ENCODE measurements at regions not wholly inside any gene's neighbourhood (a gene's known extent, or its start where the extent isn't known, plus 50 kb on each side); places are given as distances from the start of the nearest gene placed in this dataset.

DNA sequence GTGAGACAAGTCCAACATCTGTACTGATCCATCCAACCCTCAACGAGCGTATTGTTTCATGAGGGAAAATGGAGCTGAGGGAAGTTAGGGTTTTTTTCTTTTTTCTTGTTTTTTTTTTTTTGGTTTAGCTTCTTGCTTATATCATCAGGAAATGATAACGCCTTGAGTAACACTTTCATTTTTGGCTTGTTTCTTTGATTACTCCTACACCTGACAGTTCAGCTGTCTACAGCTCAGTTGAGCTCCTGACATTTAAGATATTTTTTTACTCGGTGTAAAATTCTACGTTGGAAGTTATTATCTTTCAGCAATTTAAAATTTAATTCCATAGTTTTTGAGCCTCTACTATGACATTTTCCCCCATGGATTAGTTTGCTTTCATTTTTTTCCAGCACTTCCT, 691.0 kb upstream of the HTR2C start:
- FAIRE-seq = no peak
- H3K4me1 ChIP-seq (ENCODE audit: insufficient read depth, low read length) = no peaks in the 10 kb centered on the region
- H3K79me2 ChIP-seq (ENCODE audit: insufficient read depth, low read length) = no peaks in the 10 kb centered on the region
- ChIA-PET POLR2A (no interaction called here), CTCF (ENCODE audit: low intra/inter-chr PET ratio, low total read pairs) (no interaction called here)
- no TSS peak for BruUV-seq (replicated peaks)
- H3K4me2 ChIP-seq (ENCODE audit: low read depth, low read length) = no peak overlapping the region
- WGBS (ENCODE audit: low lambda C conversion rate) = 22% methylated on average over 5 of the region's 5 CpGs
- intact Hi-C loops (cut with micrococcal nuclease; ENCODE audit: unreplicated experiment) = no loop called here
- H3K9me3 ChIP-seq (ENCODE audit: low read length) = no peaks in the 10 kb centered on the region
- no peak overlapping the region for H3K9ac ChIP-seq (ENCODE audit: insufficient read depth, low read depth, low read length)
- no peak for ATAC-seq
- H4K20me1 ChIP-seq (ENCODE audit: insufficient read depth, low read length) = no peaks in the 10 kb centered on the region
- no peak overlapping the region for H3K4me3 ChIP-seq (replicated peaks in 1 of 3; ENCODE audit: insufficient read depth in 1 of 3, low read depth in 2 of 3, low read length in 3 of 3)
- in situ Hi-C loops (cut with HindIII; ENCODE audit: extremely low pct_ligation_motif_present, low pct_unique_long_range_greater_than_20kb) = no loop called here
- TF ChIP-seq, protein P1, sequence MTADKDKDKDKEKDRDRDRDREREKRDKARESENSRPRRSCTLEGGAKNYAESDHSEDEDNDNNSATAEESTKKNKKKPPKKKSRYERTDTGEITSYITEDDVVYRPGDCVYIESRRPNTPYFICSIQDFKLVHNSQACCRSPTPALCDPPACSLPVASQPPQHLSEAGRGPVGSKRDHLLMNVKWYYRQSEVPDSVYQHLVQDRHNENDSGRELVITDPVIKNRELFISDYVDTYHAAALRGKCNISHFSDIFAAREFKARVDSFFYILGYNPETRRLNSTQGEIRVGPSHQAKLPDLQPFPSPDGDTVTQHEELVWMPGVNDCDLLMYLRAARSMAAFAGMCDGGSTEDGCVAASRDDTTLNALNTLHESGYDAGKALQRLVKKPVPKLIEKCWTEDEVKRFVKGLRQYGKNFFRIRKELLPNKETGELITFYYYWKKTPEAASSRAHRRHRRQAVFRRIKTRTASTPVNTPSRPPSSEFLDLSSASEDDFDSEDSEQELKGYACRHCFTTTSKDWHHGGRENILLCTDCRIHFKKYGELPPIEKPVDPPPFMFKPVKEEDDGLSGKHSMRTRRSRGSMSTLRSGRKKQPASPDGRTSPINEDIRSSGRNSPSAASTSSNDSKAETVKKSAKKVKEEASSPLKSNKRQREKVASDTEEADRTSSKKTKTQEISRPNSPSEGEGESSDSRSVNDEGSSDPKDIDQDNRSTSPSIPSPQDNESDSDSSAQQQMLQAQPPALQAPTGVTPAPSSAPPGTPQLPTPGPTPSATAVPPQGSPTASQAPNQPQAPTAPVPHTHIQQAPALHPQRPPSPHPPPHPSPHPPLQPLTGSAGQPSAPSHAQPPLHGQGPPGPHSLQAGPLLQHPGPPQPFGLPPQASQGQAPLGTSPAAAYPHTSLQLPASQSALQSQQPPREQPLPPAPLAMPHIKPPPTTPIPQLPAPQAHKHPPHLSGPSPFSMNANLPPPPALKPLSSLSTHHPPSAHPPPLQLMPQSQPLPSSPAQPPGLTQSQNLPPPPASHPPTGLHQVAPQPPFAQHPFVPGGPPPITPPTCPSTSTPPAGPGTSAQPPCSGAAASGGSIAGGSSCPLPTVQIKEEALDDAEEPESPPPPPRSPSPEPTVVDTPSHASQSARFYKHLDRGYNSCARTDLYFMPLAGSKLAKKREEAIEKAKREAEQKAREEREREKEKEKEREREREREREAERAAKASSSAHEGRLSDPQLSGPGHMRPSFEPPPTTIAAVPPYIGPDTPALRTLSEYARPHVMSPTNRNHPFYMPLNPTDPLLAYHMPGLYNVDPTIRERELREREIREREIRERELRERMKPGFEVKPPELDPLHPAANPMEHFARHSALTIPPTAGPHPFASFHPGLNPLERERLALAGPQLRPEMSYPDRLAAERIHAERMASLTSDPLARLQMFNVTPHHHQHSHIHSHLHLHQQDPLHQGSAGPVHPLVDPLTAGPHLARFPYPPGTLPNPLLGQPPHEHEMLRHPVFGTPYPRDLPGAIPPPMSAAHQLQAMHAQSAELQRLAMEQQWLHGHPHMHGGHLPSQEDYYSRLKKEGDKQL (CRISPR knock-in tag; IDR thresholded peaks at IDR 0.05; ENCODE audit: low read depth) = no peak
- TF ChIP-seq, protein P2, sequence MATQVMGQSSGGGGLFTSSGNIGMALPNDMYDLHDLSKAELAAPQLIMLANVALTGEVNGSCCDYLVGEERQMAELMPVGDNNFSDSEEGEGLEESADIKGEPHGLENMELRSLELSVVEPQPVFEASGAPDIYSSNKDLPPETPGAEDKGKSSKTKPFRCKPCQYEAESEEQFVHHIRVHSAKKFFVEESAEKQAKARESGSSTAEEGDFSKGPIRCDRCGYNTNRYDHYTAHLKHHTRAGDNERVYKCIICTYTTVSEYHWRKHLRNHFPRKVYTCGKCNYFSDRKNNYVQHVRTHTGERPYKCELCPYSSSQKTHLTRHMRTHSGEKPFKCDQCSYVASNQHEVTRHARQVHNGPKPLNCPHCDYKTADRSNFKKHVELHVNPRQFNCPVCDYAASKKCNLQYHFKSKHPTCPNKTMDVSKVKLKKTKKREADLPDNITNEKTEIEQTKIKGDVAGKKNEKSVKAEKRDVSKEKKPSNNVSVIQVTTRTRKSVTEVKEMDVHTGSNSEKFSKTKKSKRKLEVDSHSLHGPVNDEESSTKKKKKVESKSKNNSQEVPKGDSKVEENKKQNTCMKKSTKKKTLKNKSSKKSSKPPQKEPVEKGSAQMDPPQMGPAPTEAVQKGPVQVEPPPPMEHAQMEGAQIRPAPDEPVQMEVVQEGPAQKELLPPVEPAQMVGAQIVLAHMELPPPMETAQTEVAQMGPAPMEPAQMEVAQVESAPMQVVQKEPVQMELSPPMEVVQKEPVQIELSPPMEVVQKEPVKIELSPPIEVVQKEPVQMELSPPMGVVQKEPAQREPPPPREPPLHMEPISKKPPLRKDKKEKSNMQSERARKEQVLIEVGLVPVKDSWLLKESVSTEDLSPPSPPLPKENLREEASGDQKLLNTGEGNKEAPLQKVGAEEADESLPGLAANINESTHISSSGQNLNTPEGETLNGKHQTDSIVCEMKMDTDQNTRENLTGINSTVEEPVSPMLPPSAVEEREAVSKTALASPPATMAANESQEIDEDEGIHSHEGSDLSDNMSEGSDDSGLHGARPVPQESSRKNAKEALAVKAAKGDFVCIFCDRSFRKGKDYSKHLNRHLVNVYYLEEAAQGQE (IDR thresholded peaks at IDR 0.05; ENCODE audit: borderline replicate concordance in 1 of 2, low read depth in 1 of 2, low read length in 2 of 2) = no peak
- no peak for TF ChIP-seq AKAP8 (CRISPR knock-in tag; IDR thresholded peaks at IDR 0.05)
- no peak for TF ChIP-seq SYNCRIP (IDR thresholded peaks at IDR 0.05; ENCODE audit: insufficient read depth, low read depth, low read length)
- no peak for TF ChIP-seq ZNF441 (CRISPR knock-in tag; IDR thresholded peaks at IDR 0.05; ENCODE audit: borderline replicate concordance)
- H3K27ac ChIP-seq (ENCODE audit: extremely low read length, insufficient read depth, low read length) = no peak overlapping the region
- no peak for DNase-seq (ENCODE audit: low spot score)
- no peaks in the 10 kb centered on the region; a peak in 1 of 5 replicates for H3K27me3 ChIP-seq (ENCODE audit: control insufficient read depth in 1 of 2, insufficient read depth in 2 of 2, low read length in 2 of 2)
- H2AFZ ChIP-seq (ENCODE audit: low read length) = no peak overlapping the region
- no peaks in the 10 kb centered on the region for H3K36me3 ChIP-seq (replicated peaks in 1 of 2; ENCODE audit: control insufficient read depth in 1 of 2, insufficient read depth in 2 of 2, low read length in 2 of 2)
